Tibial nerve (tissue), 4 donors: ENCODE measurements at regions not wholly inside any gene's neighbourhood (a gene's known extent, or its start where the extent isn't known, plus 50 kb on each side); places are given as distances from the start of the nearest gene placed in this dataset.
"Not testable (repeated sequence)": the region's sequence is repeated elsewhere in the genome, so short reads cannot be mapped to it uniquely, and the experiment has no call there.

Source experiments
- DNase-seq, 2 donors: peaks; one replicate each; pipeline ENCODE4 v3.0.0-alpha.2; 2019; ENCODE audit warnings: low spot score in 2 of 2
- H3K27ac ChIP-seq, 4 donors: fragments of 200-600 bp; sonication (generic) in 3 of 4; one replicate each; pipeline ENCODE4 v1.5.1; 2017 to 2019; ENCODE audit warnings: mild to moderate bottlenecking in 1 of 4
- H3K27me3 ChIP-seq, 2 donors: fragments of 200-600 bp; sonication (generic) in 1 of 2; one replicate each; pipeline versions ENCODE4 v1.5.1 to v1.6.0; 2017 to 2019
- H3K36me3 ChIP-seq, 3 donors: fragments of 200-600 bp; sonication (generic); one replicate each; pipeline ENCODE4 v1.5.1; 2018 to 2019
- H3K4me1 ChIP-seq, 4 donors: fragments of 200-600 bp; sonication (generic) in 3 of 4; one replicate each; pipeline ENCODE4 v1.5.1; 2017 to 2019
- H3K4me3 ChIP-seq, 4 donors: fragments of 200-600 bp; sonication (generic) in 3 of 4; one replicate each; pipeline ENCODE4 v1.5.1; 2017 to 2019; ENCODE audit warnings: mild to moderate bottlenecking in 1 of 4, moderate library complexity in 1 of 4
- H3K9me3 ChIP-seq, 4 donors: fragments of 200-600 bp; sonication (generic) in 3 of 4; one replicate each; pipeline ENCODE4 v1.5.1; 2017 to 2019
- CTCF ChIP-seq, 5 experiments: fragments of 200-600 bp in 3 of 5; fragments of 450-650 bp in 2 of 5; sonication (generic) in 3 of 5; IDR thresholded peaks; one replicate each; pipeline ENCODE4 v1.5.1; 2016 to 2019; ENCODE audit warnings: antibody characterized with exemption in 5 of 5, mild to moderate bottlenecking in 3 of 5, moderate library complexity in 2 of 5
- EP300 ChIP-seq, 2 donors: sonication (generic); formaldehyde crosslinking; IDR thresholded peaks; one replicate each; pipeline ENCODE4 v1.6.1; 2017; ENCODE audit warnings: antibody characterized with exemption in 2 of 2, mild to moderate bottlenecking in 1 of 2
- POLR2A ChIP-seq, 2 donors: fragments of 450-650 bp; IDR thresholded peaks; one replicate each; pipeline ENCODE4 v1.6.1; 2017; ENCODE audit warnings: antibody characterized with exemption in 2 of 2, mild to moderate bottlenecking in 2 of 2, moderate library complexity in 2 of 2
- WGBS, 2 donors: methylation state at CpG; one replicate each; pipeline ENCODE4 v1.1.5; 2018; 5-methylcytosine and 5-hydroxymethylcytosine counted together

- TF ChIP-seq EP300 (IDR thresholded peaks at IDR 0.05): no peak
- TF ChIP-seq CTCF (IDR thresholded peaks at IDR 0.05): no peak
- TF ChIP-seq POLR2A (IDR thresholded peaks at IDR 0.05): no peak
- no peak for DNase-seq
- no peaks in the 10 kb centered on the region for H3K27me3 ChIP-seq
- no peaks in the 10 kb centered on the region for H3K9me3 ChIP-seq
- H3K27ac ChIP-seq: no peak overlapping the region
- H3K4me1 ChIP-seq: no peaks in the 10 kb centered on the region
- no peaks in the 10 kb centered on the region for H3K36me3 ChIP-seq
- WGBS, 2 donors: 89 to 91% methylated on average over 15 of the region's 15 CpGs
- no peak overlapping the region for H3K4me3 ChIP-seq
Measured at GRCh38 chr20:5686384-5687105, 63.7 kb upstream of the SHLD1 start.

DNA sequence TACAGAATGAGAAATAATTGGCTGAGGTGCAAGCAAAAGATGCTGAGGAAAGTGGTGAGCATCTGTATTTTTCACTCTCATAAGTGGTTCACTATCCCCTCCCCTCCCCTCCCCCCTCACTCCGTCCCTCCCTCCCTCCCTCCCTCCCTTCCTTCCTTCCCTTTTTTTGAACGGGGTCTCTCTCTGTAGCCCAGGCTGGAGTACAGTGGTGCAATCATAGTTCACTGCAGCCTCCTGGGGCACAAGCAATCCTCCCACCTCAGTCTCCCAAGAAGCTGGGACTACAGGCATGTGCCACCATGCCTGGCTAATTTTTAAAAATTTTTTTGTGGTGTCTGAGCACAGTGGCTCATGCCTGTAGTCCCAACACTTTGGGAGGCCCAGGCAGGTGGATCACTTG lies 67.6 kb upstream of the SHLD1 start:
- H3K36me3 ChIP-seq, H3K4me1 ChIP-seq, H3K27me3 ChIP-seq, H3K27ac ChIP-seq, H3K4me3 ChIP-seq, DNase-seq, H3K9me3 ChIP-seq: not testable (repeated sequence)
- WGBS, 2 donors: 18 to 29% methylated on average over 2 of the region's 2 CpGs

- Histone ChIP-seq H3K27ac (no peak overlapping the region), H3K36me3 (no peaks in the 10 kb centered on the region), H3K4me3 (no peak overlapping the region), H3K9me3 (no peaks in the 10 kb centered on the region), H3K27me3 (no peaks in the 10 kb centered on the region), H3K4me1 (no peaks in the 10 kb centered on the region)
- TF ChIP-seq CTCF (IDR thresholded peaks at IDR 0.05): no peak
- TF ChIP-seq POLR2A (IDR thresholded peaks at IDR 0.05): no peak
- no peak for TF ChIP-seq EP300 (IDR thresholded peaks at IDR 0.05)
- DNase-seq: no peak
Measured at GRCh38 chr20:5680192-5680591, 69.4 kb upstream of the GPCPD1 start.

DNA sequence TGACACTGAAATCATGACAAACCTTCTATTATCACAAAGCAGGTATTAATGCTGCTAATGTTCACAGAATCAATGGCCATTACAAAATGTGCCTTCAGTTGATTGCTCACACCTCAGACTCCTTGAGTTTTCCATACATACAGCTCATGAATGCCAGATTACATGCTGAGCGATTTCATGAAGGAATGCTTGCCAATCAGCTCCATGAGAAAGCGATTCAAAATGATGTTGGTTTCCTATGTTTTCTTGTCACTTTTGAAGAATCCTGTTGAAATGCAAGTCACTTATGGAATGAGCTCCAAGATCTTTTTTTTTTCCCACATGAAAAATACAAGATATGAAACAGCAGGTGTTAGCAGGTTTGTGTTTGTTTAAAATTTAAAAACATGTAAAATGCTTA lies 68.0 kb upstream of the GPCPD1 start:
- H3K4me1 ChIP-seq: no peaks in the 10 kb centered on the region
- no peak for DNase-seq
- H3K36me3 ChIP-seq: no peaks in the 10 kb centered on the region
- TF ChIP-seq CTCF (IDR thresholded peaks at IDR 0.05) (no peak), POLR2A (IDR thresholded peaks at IDR 0.05) (no peak), EP300 (IDR thresholded peaks at IDR 0.05) (no peak)
- no peak overlapping the region for H3K27ac ChIP-seq
- no peaks in the 10 kb centered on the region for H3K27me3 ChIP-seq
- 83 to 91% methylated on average over 2 of the region's 2 CpGs for WGBS, 2 donors
- H3K9me3 ChIP-seq: no peaks in the 10 kb centered on the region
- no peak overlapping the region for H3K4me3 ChIP-seq

DNA sequence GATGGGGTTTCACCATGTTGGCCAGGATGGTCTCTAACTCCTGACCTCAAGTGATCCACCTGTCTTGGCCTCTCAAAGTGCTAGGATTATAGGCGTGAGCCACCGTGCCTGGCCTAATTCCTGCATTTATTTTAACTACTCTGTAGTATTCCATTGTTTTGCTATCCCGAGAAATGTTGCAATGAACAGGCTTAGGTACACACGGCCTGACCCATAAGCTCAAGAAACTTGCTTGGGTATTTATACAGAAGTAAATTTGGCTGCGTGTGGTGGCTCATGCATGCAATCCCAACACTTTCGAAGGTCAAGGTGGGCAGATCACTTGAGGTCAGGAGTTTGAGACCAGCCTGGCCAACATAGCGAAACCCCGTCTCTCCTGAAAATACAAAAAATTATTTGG lies 67.1 kb upstream of the GPCPD1 start:
- not testable (repeated sequence) for H3K27ac ChIP-seq, H3K4me3 ChIP-seq, H3K27me3 ChIP-seq, H3K36me3 ChIP-seq, H3K9me3 ChIP-seq, H3K4me1 ChIP-seq, DNase-seq
- WGBS, 2 donors: 91 to 98% methylated on average over 8 of the region's 8 CpGs

DNA sequence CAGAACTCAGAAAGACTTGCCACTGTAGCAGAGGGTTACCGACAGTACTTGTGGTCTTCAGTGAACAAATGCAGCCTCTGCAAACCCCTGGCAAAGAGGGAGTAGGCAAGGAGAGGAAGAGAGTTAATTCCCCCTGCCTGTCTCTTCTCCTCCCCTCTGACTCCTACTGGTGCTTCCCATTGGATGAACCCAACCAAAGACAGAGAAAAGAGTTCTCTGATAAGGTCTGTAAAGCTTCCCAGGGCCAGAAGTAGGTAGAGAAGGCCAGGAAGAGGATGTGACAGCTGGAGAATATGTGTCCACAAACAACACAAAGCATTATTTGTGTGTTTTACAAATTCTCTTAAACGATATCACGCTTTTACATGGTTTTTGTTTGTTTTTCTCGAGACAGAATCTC lies 66.6 kb upstream of the GPCPD1 start:
- Histone ChIP-seq H3K4me1 (no peaks in the 10 kb centered on the region), H3K9me3 (no peaks in the 10 kb centered on the region), H3K27ac (no peak overlapping the region), H3K36me3 (no peaks in the 10 kb centered on the region), H3K27me3 (no peaks in the 10 kb centered on the region), H3K4me3 (no peak overlapping the region)
- 77 to 81% methylated on average over 4 of the region's 4 CpGs for WGBS, 2 donors
- TF ChIP-seq EP300 (IDR thresholded peaks at IDR 0.05): no peak
- TF ChIP-seq POLR2A (IDR thresholded peaks at IDR 0.05): no peak
- TF ChIP-seq CTCF (IDR thresholded peaks at IDR 0.05): no peak
- DNase-seq: no peak
